ENCODE measurements at regions not wholly inside any gene's neighbourhood (a gene's known extent, or its start where the extent isn't known, plus 50 kb on each side); places are given as distances from the start of the nearest gene placed in this dataset.

GRCh38 chrX:97995834-97996233 lies 1112.1 kb downstream of the RPA4 start:
- Histone ChIP-seq H3K4me1 (ENCODE audit: insufficient read depth, low read length, severe bottlenecking) (no peaks in the 10 kb centered on the region), H3K9me3 (ENCODE audit: low read length) (no peaks in the 10 kb centered on the region), H3K9me2 (ENCODE audit: low read depth, low read length) (no peaks in the 10 kb centered on the region), H4K20me1 (ENCODE audit: insufficient read depth, low read length) (no peaks in the 10 kb centered on the region), H3K27me3 (ENCODE audit: insufficient read depth, low read length) (no peaks in the 10 kb centered on the region), H3K4me3 (ENCODE audit: low read depth, low read length, poor library complexity, severe bottlenecking) (no peak overlapping the region), H3K4me2 (ENCODE audit: low read length) (no peak overlapping the region), H3K79me2 (ENCODE audit: insufficient read depth, low read length) (no peaks in the 10 kb centered on the region), H2AFZ (ENCODE audit: low read length) (no peak overlapping the region), H3K36me3 (ENCODE audit: insufficient read depth, low read length) (no peaks in the 10 kb centered on the region), H3K9ac (ENCODE audit: low read length) (no peak overlapping the region), H3K27ac (ENCODE audit: low read depth, low read length, poor library complexity, severe bottlenecking) (no peak overlapping the region), H3F3A (ENCODE audit: insufficient read depth, low read length) (no peaks in the 10 kb centered on the region)
- TF ChIP-seq EZH2 (IDR thresholded peaks at IDR 0.05; ENCODE audit: borderline replicate concordance, low read length) (no peak), CTCF (IDR thresholded peaks at IDR 0.05; ENCODE audit: low read length) (no peak)

GRCh38 chrX:98028691-98029090 lies 1145.0 kb downstream of the RPA4 start:
- H3K4me3 ChIP-seq (ENCODE audit: low read depth, low read length, poor library complexity, severe bottlenecking) = no peak overlapping the region
- no peaks in the 10 kb centered on the region for H3K36me3 ChIP-seq (ENCODE audit: insufficient read depth, low read length)
- no peaks in the 10 kb centered on the region for H3K79me2 ChIP-seq (ENCODE audit: insufficient read depth, low read length)
- no peaks in the 10 kb centered on the region for H3K4me1 ChIP-seq (ENCODE audit: insufficient read depth, low read length, severe bottlenecking)
- H3K27me3 ChIP-seq (ENCODE audit: insufficient read depth, low read length) = no peaks in the 10 kb centered on the region
- no peaks in the 10 kb centered on the region for H3F3A ChIP-seq (ENCODE audit: insufficient read depth, low read length)
- no peak overlapping the region for H3K4me2 ChIP-seq (ENCODE audit: low read length)
- TF ChIP-seq CTCF (IDR thresholded peaks at IDR 0.05; ENCODE audit: low read length) (no peak), EZH2 (IDR thresholded peaks at IDR 0.05; ENCODE audit: borderline replicate concordance, low read length) (no peak)
- H3K9me3 ChIP-seq (ENCODE audit: low read length) = no peaks in the 10 kb centered on the region
- H3K9ac ChIP-seq (ENCODE audit: low read length) = no peak overlapping the region
- H4K20me1 ChIP-seq (ENCODE audit: insufficient read depth, low read length) = no peaks in the 10 kb centered on the region
- no peak overlapping the region for H2AFZ ChIP-seq (ENCODE audit: low read length)
- H3K9me2 ChIP-seq (ENCODE audit: low read depth, low read length) = no peaks in the 10 kb centered on the region
- H3K27ac ChIP-seq (ENCODE audit: low read depth, low read length, poor library complexity, severe bottlenecking) = no peak overlapping the region

- Histone ChIP-seq H3K36me3 (ENCODE audit: insufficient read depth, low read length) (no peaks in the 10 kb centered on the region), H4K20me1 (ENCODE audit: insufficient read depth, low read length) (no peaks in the 10 kb centered on the region), H3K9me3 (ENCODE audit: low read length) (no peaks in the 10 kb centered on the region), H3F3A (ENCODE audit: insufficient read depth, low read length) (no peaks in the 10 kb centered on the region), H2AFZ (ENCODE audit: low read length) (no peak overlapping the region), H3K4me2 (ENCODE audit: low read length) (no peak overlapping the region), H3K9me2 (ENCODE audit: low read depth, low read length) (no peaks in the 10 kb centered on the region), H3K4me3 (ENCODE audit: low read depth, low read length, poor library complexity, severe bottlenecking) (no peak overlapping the region), H3K9ac (ENCODE audit: low read length) (no peak overlapping the region), H3K4me1 (ENCODE audit: insufficient read depth, low read length, severe bottlenecking) (no peaks in the 10 kb centered on the region), H3K27ac (ENCODE audit: low read depth, low read length, poor library complexity, severe bottlenecking) (no peak overlapping the region), H3K27me3 (ENCODE audit: insufficient read depth, low read length) (no peaks in the 10 kb centered on the region), H3K79me2 (ENCODE audit: insufficient read depth, low read length) (no peaks in the 10 kb centered on the region)
- TF ChIP-seq CTCF (IDR thresholded peaks at IDR 0.05; ENCODE audit: low read length) (no peak), EZH2 (IDR thresholded peaks at IDR 0.05; ENCODE audit: borderline replicate concordance, low read length) (no peak)
Observed at GRCh38 chrX:98029861-98030260, 1146.2 kb downstream of the RPA4 start.
